ENCODE measurements at regions not wholly inside any gene's neighbourhood (a gene's known extent, or its start where the extent isn't known, plus 50 kb on each side); places are given as distances from the start of the nearest gene placed in this dataset.

DNA sequence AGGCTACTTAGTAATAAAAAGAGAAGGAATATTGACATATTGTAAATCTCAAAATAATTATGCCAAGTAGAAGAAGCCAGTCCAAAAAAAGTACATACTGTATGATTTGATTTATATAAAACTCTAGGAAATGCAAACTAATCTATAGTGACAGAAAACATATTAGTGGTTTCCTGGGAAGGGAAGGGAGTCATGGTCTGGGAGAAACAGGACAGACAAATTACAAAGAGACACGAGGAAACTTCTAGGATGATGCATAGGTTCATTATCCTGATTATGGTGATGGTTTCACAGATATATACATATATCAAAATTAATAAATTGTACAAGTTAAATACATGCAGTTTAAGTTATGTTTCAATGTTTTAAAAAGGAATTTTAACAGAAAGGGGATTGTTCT lies 81.0 kb upstream of the GOLGA8B start:
- intact Hi-C loops (cut with DNase I), result no loop called here
- no peaks in the 10 kb centered on the region for H3K36me3 ChIP-seq
- H3K4me3 ChIP-seq, result no peak overlapping the region
- no peaks in the 10 kb centered on the region for H3K27me3 ChIP-seq (ENCODE audit: low read depth)
- no peaks in the 10 kb centered on the region for H3K4me1 ChIP-seq
- no peaks in the 10 kb centered on the region for H3K9me3 ChIP-seq
- ATAC-seq (no peak), DNase-seq (no peak)
- no peak overlapping the region for H3K27ac ChIP-seq
- no peak for TF ChIP-seq CTCF (IDR thresholded peaks at IDR 0.05)

GRCh38 chr15:34663101-34663500 lies 79.7 kb upstream of the GOLGA8B start:
- no peak for TF ChIP-seq CTCF (IDR thresholded peaks at IDR 0.05)
- no peaks in the 10 kb centered on the region for H3K9me3 ChIP-seq
- no peaks in the 10 kb centered on the region for H3K27me3 ChIP-seq (ENCODE audit: low read depth)
- no peak for DNase-seq
- no peak overlapping the region for H3K27ac ChIP-seq
- ATAC-seq, result no peak
- no peaks in the 10 kb centered on the region for H3K36me3 ChIP-seq
- H3K4me3 ChIP-seq, result no peak overlapping the region
- H3K4me1 ChIP-seq, result no peaks in the 10 kb centered on the region
- intact Hi-C loops (cut with DNase I), result no loop called here

DNA sequence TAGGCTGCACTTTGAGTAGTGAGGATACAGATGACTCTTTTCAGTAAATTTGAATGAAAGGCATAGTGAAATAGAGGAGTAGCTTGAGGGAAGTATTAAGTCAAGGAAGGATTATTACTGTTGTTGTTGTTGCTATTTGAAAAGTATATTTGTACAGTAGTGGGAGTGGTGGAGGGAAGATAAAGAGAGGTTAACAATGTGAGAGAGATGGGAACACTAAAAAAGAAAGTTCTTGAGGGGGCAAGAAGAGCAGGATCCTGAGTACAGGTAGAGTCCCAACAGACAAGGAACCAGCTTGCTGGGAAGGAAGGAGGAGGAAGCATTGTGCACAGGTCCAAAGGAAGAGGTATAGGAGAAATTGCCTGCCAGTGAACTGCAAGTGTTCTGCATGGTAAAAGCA lies 75.6 kb upstream of the GOLGA8B start:
- ATAC-seq (no peak), DNase-seq (no peak)
- Histone ChIP-seq H3K4me3 (no peak overlapping the region), H3K9me3 (no peaks in the 10 kb centered on the region), H3K4me1 (no peaks in the 10 kb centered on the region), H3K27ac (no peak overlapping the region), H3K27me3 (ENCODE audit: low read depth) (peaks cover 9% of the 10 kb centered on the region), H3K36me3 (no peaks in the 10 kb centered on the region)
- intact Hi-C loops (cut with DNase I), result no loop called here
- no peak for TF ChIP-seq CTCF (IDR thresholded peaks at IDR 0.05)

GRCh38 chr15:34657469-34658127 lies 74.1 kb upstream of the GOLGA8B start:
- no peak for TF ChIP-seq CTCF (IDR thresholded peaks at IDR 0.05)
- H3K4me1 ChIP-seq, result no peaks in the 10 kb centered on the region
- intact Hi-C loops (cut with DNase I), result no loop called here
- DNase-seq (no peak), ATAC-seq (no peak)
- H3K4me3 ChIP-seq, result no peak overlapping the region
- H3K27ac ChIP-seq, result no peak overlapping the region
- H3K36me3 ChIP-seq, result no peaks in the 10 kb centered on the region
- peaks cover 9% of the 10 kb centered on the region for H3K27me3 ChIP-seq (ENCODE audit: low read depth)
- H3K9me3 ChIP-seq, result no peaks in the 10 kb centered on the region

DNA sequence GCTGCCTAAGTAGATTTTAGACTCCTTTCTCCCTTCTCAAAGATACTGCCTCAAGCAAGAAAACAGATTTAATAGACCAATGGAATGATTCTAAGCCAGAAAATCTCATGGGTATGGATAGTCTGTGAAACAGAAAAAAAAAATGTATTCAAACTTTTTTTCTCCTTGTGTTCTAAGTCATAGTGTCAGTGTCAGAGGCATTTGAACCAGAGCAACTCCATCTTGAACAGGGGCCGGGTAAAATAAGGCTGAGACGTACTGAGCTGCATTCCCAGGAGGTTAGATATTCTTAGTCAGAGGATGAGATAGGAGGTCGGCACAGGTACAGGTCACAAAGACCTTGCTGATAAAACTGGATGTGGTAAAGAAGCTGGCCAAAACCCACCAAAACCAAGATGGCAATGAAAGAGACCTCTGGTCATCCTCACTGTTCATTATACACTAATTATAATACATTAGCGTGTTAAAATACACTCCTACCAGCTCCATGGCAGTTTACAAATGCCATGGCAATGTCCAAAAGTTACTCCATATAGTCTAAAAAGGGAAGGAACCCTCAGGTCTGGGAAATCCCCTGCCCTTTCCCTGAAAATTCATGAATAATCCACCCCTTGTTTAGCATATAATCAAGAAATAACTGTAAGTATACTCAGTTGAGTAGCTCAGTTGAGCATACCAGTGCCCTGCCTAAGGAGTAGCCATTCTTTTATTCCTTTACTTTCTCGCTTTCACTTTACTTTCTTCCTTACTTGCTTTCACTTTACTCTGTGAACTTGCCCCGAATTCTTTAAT lies 72.8 kb upstream of the GOLGA8B start:
- TF ChIP-seq CTCF (IDR thresholded peaks at IDR 0.05), result no peak
- Histone ChIP-seq H3K27ac (no peak overlapping the region), H3K36me3 (no peaks in the 10 kb centered on the region), H3K9me3 (no peaks in the 10 kb centered on the region), H3K27me3 (ENCODE audit: low read depth) (peaks cover 9% of the 10 kb centered on the region), H3K4me3 (no peak overlapping the region), H3K4me1 (no peaks in the 10 kb centered on the region)
- intact Hi-C loops (cut with DNase I), result no loop called here
- ATAC-seq (no peak), DNase-seq (no peak)
